GM12874 (cell line): ENCODE measurements at regions not wholly inside any gene's neighbourhood (a gene's known extent, or its start where the extent isn't known, plus 50 kb on each side); places are given as distances from the start of the nearest gene placed in this dataset.

Source experiments
- TF ChIP-seq, protein P1 (sequence below): IDR thresholded peaks from 2 replicates; pipeline ENCODE4 v1.5.1; 2011; ENCODE audit warnings: low read depth, mild to moderate bottlenecking, control low read depth, low read length, moderate library complexity; ENCODE audit not compliant: insufficient read depth

DNA sequence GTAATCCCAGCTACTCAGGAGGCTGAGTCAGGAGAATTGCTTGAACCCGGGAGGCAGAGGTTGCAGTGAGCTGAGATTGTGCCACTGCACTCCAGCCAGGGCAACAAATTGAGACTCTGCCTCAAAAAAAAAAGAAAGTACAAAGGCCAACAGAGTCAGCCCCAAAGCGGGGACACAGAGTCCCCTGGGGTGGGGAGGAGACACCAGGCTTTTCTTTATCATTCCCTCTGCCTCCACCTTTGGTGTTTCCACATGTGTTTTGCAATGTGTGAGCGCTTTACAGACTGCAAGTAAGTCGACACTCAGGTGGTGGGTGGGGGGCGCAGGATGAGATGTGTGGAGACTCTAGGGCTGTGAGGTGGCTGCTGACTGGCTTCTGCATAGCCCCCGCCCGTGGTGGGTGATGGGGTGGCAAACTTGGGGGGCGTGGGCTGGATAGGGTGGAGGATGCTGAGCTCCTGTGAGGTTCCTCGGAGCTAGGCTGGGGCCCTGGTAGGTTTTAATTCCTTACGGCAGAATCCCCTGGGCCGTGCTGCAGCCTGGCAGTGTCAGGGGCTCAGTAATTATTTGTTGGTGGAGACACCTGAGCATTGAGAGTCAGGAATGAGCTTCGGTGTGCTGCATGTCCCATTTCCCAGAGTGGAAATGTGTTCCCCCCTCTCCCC lies 177.2 kb downstream of the CTTN start:
- TF ChIP-seq, protein P1, sequence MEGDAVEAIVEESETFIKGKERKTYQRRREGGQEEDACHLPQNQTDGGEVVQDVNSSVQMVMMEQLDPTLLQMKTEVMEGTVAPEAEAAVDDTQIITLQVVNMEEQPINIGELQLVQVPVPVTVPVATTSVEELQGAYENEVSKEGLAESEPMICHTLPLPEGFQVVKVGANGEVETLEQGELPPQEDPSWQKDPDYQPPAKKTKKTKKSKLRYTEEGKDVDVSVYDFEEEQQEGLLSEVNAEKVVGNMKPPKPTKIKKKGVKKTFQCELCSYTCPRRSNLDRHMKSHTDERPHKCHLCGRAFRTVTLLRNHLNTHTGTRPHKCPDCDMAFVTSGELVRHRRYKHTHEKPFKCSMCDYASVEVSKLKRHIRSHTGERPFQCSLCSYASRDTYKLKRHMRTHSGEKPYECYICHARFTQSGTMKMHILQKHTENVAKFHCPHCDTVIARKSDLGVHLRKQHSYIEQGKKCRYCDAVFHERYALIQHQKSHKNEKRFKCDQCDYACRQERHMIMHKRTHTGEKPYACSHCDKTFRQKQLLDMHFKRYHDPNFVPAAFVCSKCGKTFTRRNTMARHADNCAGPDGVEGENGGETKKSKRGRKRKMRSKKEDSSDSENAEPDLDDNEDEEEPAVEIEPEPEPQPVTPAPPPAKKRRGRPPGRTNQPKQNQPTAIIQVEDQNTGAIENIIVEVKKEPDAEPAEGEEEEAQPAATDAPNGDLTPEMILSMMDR, result no peak

DNA sequence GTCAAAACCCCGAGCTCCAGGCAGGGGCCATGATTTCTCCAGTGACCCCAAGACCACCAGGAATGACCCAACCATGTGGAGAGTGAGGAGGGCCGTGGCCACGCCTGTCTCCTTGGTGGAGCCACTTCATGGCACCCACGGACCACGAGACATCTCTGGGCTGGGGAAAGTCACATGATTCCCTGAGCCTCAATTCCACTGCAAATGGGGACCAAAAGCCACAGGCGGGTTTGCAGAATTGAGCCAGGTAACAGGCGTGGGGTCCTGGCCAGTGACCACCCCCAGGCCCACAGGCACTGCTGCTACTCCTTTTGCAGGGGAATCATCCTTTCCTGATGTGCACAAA lies 178.9 kb downstream of the CTTN start:
- TF ChIP-seq, protein P1, result no peak

DNA sequence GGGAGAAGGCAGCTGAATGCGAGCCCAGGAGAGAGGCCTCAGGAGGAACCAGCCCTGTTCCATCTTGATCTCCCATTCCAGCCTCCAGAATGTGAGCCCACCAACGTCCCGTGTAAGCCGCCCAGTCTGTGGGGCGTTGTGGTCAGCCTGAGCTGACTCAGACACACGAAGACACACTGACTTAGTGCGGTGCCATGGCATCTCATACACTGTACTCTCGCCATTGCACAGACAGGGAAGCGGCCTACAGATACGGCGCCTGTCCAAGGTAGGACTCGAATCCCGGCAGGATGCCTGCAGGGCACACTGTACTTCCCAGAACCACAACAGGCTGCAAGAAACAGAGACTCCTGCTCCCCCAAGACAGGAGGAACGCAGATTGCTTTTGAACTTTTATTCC lies 179.6 kb downstream of the CTTN start:
- TF ChIP-seq, protein P1, result no peak

DNA sequence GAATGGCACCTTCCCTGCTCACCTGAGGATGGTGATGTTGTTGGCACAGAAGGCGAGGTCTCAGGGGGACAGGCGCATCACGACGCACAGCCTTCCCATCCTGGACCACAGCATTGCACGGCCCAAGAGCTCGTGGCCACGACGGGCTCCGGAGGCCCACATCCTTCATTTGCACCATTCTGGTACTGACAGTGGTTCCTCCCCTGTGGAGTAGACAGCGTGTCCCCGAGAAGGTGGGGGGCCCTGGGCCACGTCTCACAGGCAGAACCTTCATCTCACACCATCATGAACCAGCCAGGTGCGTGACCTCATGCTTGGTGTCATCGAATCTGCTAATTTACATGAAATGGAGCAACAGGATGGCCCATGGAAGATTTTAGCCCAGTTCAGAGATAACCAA lies 180.0 kb downstream of the CTTN start:
- TF ChIP-seq, protein P1, result no peak

DNA sequence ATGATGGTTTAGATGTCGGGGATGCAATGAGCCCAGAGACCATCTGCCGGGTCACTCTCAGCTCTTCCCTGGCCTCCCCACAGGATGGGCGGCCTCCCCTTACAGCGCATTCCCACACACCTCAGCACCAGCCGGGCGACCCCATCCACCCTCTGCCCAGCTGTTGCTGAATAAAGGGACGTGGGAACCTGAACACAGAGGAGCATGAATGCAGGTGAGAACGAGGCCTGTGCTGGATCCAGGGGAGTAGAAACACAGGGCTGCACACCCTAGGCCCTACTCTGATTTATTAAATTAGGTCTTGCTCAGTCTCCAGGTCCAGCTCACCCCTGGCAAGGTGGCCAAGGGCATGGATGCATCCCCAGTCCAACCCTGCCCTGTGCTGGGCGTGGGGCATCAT lies 180.5 kb downstream of the CTTN start:
- TF ChIP-seq, protein P1, result no peak

DNA sequence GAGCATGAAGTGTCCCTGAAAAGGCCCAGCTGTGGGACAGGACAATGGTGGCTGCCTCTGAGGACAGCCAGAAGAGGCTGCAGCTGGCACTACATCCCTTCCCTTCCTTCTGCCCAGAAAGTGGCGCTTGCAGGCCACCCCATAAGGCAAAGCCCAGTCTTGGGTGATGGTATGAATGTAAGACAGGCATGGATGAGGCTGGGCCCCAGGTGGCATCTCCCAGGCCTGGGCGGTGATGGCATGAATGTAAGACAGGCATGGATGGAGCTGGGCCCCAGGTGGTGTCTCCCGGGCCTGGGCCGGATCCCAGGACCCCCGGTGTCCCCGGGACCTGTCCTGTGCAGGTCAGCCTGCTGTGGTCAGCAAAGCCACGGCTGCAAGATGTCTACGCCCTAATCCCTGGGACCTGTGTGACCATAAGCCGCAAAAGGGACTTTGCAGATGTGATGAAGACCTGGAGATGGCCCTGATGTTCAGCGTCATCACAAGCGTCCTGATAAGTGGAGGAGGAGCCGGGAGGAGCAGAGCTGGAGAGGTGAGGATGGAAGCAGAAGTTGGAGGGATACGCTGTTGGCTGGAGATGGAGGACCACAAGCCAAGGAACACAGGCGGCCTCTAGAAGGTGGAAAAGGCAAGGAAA lies 181.1 kb downstream of the CTTN start:
- TF ChIP-seq, protein P1, result no peak

DNA sequence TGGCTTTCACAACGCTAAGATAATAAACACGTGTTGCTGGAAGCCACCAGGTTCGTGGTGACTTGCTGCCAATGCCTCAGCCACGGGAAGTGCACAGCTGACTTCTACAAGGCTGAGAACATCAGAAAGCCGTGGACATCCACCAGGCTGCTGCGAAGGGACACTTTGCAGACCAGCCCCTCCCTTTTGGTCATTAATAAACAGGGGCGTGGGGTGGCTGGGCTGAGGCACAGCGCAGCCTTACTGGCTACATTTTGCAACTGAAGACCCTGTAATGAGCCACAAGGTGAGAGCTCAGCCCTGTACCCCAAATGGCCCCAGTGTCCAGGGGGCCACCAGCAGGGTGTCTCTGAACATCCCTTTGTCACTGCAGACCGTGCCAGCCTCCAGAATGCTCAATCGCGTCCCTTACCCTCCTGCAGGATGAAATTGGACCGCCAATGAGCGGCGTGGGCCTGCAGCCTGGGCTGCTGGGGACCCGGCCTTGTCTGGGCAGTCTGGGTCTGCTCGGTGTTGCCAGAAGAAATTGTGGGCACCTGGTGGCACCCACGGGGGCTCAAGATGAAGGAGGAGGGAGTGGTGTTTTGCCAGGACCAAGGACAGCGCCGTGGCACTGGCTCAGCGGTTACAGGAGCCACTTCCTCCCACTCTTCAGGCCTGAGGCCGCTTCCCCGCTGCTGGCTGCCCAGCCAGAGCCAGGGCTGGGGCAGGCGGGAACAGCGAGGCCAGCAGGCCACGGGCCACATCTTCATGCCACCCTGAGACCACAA lies 181.9 kb downstream of the CTTN start:
- TF ChIP-seq, protein P1, result no peak
